HUES6 (cell line): ENCODE measurements at regions not wholly inside any gene's neighbourhood (a gene's known extent, or its start where the extent isn't known, plus 50 kb on each side); places are given as distances from the start of the nearest gene placed in this dataset.

Experiments
- H3K27ac ChIP-seq: 2 replicates; pipeline ENCODE4 v1.7.0; 2013; ENCODE audit warnings: low read depth, mild to moderate bottlenecking, low read length, inconsistent platforms
- H3K27me3 ChIP-seq: 2 replicates; pipeline ENCODE4 v1.6.1; 2013; ENCODE audit warnings: low read length; ENCODE audit not compliant: control insufficient read depth, insufficient read depth
- H3K36me3 ChIP-seq: 2 replicates; pipeline ENCODE4 v1.6.1; 2013; ENCODE audit warnings: low read length; ENCODE audit not compliant: control insufficient read depth, insufficient read depth
- H3K4me1 ChIP-seq: 2 replicates; pipeline ENCODE4 v1.6.1; 2013; ENCODE audit warnings: low read length; ENCODE audit not compliant: control insufficient read depth, insufficient read depth
- H3K4me3 ChIP-seq: 2 replicates; pipeline ENCODE4 v1.5.1; 2013; ENCODE audit warnings: low read depth, low read length
- H3K9ac ChIP-seq: one replicate; pipeline ENCODE4 v1.6.1; 2013; ENCODE audit warnings: mild to moderate bottlenecking, low read length
- H3K9me3 ChIP-seq: 2 replicates; pipeline ENCODE4 v1.6.1; 2013; ENCODE audit warnings: low read depth, low read length; ENCODE audit not compliant: control insufficient read depth, insufficient read depth

DNA sequence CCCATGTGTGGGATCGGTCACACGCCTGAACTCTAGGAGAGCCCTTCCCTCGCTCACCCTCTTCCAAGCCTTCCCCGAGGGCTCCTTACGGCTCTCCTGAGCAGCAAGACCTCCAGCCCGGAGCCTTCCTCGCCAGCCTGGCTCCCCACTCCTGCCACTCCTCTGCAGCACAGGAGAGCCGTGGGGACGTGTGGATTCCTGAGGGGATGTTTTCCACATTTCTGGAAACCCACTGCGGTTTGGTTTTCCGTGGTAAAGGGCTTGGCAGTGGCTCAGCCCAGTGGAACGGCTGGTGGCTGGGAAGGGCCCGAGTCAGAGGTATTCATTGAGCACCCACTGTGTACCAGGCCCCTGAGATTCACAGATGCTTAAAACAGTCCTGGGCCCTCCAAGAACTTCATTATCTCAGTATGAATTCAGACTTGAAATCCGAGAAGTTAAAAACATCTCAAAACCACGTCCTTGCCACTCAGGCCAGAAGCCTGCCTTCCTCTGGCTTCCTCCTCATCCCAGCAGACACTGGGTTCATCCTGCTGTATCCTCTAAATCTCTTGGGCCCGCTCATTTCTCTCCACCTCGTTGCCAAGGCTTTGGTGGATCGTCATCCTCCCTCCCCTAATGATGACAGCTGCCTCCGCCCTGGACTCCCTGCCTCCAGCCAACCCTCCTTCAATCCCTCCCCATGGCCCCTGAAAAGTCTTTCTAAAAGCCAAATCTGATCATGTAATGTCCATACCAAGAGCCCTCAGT is 109.6 kb downstream of the FGF18 start:
- no peaks in the 10 kb centered on the region for H3K36me3 ChIP-seq
- H3K4me1 ChIP-seq: peaks cover 3% of the 10 kb centered on the region; the same call in 1 of the 2 replicates
- no peak overlapping the region for H3K27ac ChIP-seq
- no peak overlapping the region for H3K4me3 ChIP-seq
- no peaks in the 10 kb centered on the region for H3K27me3 ChIP-seq
- no peaks in the 10 kb centered on the region for H3K9me3 ChIP-seq
- no peak overlapping the region for H3K9ac ChIP-seq

DNA sequence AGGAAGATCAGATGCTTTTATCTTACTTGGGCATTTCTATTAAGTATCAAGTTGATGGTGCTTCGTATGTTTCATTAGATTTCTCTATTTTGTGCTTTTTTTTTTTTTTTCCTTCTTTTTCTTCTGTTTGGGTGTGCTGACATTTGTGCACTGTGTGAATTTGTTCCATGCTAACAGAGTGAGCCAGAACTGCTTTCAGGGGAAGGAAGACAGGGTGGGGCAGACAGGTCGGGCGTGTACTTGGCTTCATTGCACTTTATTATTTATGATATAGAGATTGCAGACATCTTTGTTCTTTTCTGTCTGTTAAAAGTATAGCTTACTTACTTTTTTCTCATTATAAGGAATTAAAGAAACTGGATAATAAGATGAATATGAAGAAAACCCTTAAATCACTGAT is 112.2 kb downstream of the FGF18 start:
- H3K36me3 ChIP-seq: no peaks in the 10 kb centered on the region
- no peak overlapping the region for H3K27ac ChIP-seq
- H3K9me3 ChIP-seq: no peaks in the 10 kb centered on the region
- peaks cover 28% of the 10 kb centered on the region for H3K4me1 ChIP-seq
- no peak overlapping the region for H3K9ac ChIP-seq
- no peak overlapping the region for H3K4me3 ChIP-seq
- no peaks in the 10 kb centered on the region for H3K27me3 ChIP-seq

DNA sequence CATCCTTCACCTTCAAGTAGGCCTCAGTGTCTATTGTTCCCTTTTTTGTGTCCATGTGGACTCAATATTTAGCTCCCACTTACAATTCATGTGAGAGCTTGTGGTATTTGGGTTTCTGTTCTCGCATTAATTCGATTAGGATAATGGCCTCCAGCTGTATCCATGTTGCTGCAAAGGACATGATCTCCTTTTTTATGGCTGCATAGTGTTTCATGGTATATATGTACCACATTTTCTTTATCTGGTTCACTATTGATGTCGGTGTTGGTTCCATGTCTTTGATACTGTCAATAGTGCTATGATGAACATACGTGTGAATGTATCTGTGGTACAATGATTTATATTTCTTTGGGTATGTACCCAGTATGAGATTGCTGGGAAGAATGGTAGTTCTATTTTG is 113.7 kb downstream of the FGF18 start:
- no peaks in the 10 kb centered on the region for H3K36me3 ChIP-seq
- H3K9me3 ChIP-seq: no peaks in the 10 kb centered on the region
- no peak overlapping the region for H3K27ac ChIP-seq
- no peaks in the 10 kb centered on the region for H3K27me3 ChIP-seq
- no peak overlapping the region for H3K4me3 ChIP-seq
- H3K9ac ChIP-seq: no peak overlapping the region
- H3K4me1 ChIP-seq: peaks cover 28% of the 10 kb centered on the region

DNA sequence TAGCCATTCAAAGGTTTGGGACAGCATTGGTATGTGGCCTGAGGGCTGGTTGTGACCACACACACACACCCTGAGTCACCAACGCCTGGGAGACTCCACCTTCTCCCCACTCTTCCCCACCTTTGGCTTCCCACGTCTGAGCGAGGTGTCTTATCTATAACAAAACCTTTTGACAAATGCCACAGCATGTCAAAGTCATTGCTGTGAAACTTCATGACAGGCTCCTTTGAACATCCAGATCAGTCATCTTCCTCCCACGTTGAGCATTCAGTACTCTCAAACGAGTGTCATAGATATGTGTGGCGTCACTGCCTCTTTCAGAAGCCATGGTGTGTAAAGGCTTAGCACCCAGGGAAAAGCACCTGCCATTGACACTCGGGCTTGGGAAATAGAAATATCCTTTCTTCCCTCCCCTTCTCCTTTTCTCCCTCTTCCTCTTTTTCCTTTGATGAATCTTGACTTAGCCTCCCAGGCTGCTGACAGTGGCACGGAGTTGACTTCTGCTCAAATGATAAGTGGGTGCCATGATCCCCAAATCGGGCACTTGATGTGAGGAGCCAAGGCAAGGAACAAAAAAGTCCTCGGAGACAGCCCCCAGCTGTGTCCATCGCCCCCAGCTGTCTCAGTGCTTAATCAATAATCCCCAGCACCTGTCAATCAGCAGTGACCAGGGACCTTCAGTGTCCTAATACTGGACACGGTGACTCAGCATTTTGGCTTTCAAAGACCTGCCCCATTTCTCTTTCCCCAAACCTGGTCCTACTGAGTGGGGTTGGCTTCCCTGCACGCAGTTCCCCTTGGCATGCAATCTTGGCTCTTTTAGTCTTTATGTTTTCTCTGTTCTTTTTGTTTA is 114.8 kb downstream of the FGF18 start:
- Histone ChIP-seq H3K9ac (no peak overlapping the region), H3K36me3 (no peaks in the 10 kb centered on the region), H3K4me3 (no peak overlapping the region), H3K27me3 (no peaks in the 10 kb centered on the region), H3K4me1 (peaks cover 26% of the 10 kb centered on the region), H3K9me3 (no peaks in the 10 kb centered on the region), H3K27ac (no peak overlapping the region)

DNA sequence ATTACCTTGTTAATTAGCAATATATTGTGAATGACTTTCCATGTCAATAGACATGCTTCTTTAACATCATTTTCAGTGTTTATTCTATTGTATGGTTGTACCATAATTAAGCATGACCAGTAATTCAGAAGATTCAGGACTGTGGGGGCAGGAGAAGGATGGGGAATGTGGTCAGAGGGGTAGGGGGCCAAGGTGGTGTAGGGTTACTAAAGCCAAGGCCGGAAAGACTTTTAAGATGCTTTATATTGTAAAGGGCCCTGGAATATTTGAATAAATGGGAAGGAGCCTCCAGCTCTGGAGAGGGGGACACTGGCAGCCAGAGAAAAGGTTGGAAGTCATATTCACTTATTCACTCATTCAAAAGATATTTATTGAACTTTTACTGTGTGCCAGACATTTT is 115.7 kb downstream of the FGF18 start:
- H3K27me3 ChIP-seq: no peaks in the 10 kb centered on the region
- H3K9me3 ChIP-seq: no peaks in the 10 kb centered on the region
- H3K4me1 ChIP-seq: peaks cover 26% of the 10 kb centered on the region
- no peak overlapping the region for H3K9ac ChIP-seq
- H3K36me3 ChIP-seq: no peaks in the 10 kb centered on the region
- H3K27ac ChIP-seq: no peak overlapping the region
- no peak overlapping the region for H3K4me3 ChIP-seq

DNA sequence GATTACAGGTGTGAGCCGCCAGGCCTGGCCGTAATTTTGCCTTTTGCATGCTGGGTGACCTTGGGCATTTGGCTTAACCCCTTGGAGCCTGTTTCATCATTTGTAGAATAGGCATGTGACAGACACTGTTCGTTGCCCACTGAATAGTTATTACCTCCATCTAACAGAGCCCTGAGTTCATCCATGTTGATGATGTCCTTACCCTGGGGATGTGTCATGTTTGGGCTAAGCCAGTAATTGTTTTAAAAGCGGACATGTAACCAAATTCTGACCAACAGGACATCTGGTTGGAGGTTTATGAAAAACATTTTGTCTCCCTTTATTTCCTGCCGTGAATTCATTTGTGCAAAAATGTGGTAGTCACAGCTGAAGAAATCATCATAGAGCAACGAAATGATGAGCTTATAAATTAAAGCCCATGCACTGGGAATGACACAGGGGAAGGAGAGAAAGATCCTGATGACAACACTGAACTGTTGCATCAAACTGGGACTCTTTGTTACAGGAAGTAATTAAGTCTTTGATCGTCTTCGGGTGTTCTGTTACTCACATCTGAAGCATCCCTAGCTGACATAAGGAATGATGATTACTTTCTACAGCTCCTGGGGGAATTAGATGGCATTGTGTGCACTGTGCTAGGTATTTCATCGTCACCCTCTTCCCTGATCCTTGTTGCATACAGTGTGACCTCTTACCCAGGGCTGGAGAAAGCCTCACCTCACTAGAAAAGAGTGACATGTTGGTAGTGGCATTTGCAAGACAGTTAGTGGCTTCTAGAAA is 117.8 kb downstream of the FGF18 start:
- Histone ChIP-seq H3K4me1 (peaks cover 26% of the 10 kb centered on the region), H3K9me3 (no peaks in the 10 kb centered on the region), H3K27ac (no peak overlapping the region), H3K27me3 (no peaks in the 10 kb centered on the region), H3K36me3 (no peaks in the 10 kb centered on the region), H3K4me3 (no peak overlapping the region), H3K9ac (no peak overlapping the region)

DNA sequence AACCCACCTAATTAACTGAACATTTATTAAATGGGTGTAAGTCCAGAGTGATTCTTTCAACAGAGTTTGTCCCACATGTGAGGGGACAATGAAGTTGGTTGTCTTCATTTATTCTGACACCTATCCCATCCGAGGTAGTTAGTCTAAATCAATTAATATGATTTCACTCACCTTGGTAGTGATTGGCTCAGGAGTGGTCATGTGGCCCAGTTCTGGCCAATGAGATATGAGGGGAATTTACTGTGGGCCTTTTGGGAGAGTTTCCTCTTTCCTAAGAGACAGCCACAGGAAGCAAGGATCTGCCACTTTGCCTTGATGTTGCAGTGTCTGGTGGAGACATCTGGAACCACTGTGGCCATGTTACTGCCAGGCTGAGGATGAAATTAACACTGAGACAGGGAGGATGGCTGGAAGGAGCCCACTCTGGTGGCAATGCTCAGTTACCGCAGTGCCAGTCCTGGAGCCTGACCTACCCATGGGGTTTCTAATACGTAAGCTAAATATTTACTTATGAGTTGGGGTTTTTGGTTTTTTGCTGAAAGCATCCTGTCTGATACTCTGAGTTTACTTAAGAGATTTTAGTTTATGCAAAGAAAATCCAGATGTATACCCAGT is 118.6 kb downstream of the FGF18 start:
- no peaks in the 10 kb centered on the region for H3K36me3 ChIP-seq
- H3K4me3 ChIP-seq: no peak overlapping the region
- no peak overlapping the region for H3K27ac ChIP-seq
- H3K9me3 ChIP-seq: no peaks in the 10 kb centered on the region
- H3K27me3 ChIP-seq: no peaks in the 10 kb centered on the region
- peaks cover 26% of the 10 kb centered on the region for H3K4me1 ChIP-seq
- no peak overlapping the region for H3K9ac ChIP-seq

DNA sequence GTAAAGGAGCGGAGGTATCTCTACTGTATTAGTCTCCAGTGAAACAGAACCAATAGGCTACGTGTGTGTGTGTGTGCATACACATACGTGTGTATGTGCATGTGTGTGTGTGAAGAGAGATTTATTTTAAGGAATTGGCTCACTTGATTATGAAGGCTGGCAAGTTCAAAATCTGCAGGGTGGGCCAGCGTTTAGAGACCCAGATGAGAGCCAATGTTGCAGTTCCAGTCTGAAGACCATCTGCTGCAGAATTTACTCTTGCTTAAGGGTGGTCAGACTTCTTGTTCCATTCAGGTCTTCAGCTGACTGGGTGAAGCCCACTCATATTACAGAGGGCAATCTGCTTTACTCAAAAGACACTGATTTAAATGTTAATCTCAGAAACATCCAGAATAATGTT is 119.2 kb downstream of the FGF18 start:
- Histone ChIP-seq H3K4me3 (no peak overlapping the region), H3K4me1 (peaks cover 26% of the 10 kb centered on the region), H3K9ac (no peak overlapping the region), H3K27me3 (no peaks in the 10 kb centered on the region), H3K9me3 (no peaks in the 10 kb centered on the region), H3K27ac (no peak overlapping the region), H3K36me3 (no peaks in the 10 kb centered on the region)

DNA sequence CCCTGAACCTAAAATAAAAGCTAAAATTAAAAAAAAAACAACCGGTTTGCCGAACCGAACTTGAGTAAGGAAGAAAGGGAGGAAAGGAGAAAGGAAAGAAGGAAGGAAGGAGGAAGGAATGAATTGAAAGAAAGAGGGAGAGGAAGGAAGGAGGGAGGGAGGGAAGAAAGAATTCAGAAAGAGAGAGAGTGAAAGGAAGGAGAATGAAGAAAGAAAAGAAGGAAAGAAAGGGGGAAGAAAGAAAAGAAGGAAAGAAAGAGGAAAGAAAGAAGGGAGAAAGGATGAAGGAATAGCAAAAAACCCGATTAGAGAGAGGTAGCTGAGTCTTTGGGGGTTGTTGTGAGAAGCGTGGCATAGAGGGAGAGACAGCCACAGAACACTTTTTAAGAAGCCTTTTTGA is 121.4 kb downstream of the FGF18 start:
- Histone ChIP-seq H3K9ac (no peak overlapping the region), H3K4me1 (peaks cover 10% of the 10 kb centered on the region), H3K27me3 (no peaks in the 10 kb centered on the region), H3K9me3 (no peaks in the 10 kb centered on the region), H3K36me3 (no peaks in the 10 kb centered on the region), H3K27ac (no peak overlapping the region), H3K4me3 (no peak overlapping the region)

DNA sequence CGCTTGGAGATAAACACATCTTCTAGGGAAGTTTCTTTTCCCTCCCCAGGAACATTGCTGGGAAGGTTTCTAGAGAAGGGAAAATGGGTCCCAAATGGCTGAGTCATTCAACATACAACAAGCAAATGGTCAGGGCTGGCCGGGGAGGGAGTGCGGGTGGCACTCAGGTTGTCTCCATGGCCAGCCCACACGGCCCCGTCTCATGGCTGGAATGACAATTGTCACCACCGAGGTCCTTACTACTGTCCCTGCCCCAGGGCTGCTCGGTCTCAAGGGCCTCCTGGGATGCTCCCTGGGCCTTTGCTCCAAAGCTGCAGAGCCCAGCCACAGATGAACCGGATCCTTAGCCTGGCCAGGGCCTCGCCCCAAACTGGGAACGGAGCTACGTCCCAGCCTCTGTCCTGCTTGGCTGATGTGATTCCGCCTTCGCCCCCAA is 121.9 kb downstream of the FGF18 start:
- Histone ChIP-seq H3K4me1 (peaks cover 5% of the 10 kb centered on the region; the same call in 1 of the 2 replicates), H3K4me3 (no peak overlapping the region)

More for the DNA sequence above, 121.9 kb downstream of the FGF18 start:
- Histone ChIP-seq H3K9me3 (no peaks in the 10 kb centered on the region), H3K27me3 (no peaks in the 10 kb centered on the region), H3K27ac (no peak overlapping the region), H3K36me3 (no peaks in the 10 kb centered on the region), H3K9ac (no peak overlapping the region)
